H9 (cell line): ENCODE measurements at regions not wholly inside any gene's neighbourhood (a gene's known extent, or its start where the extent isn't known, plus 50 kb on each side); places are given as distances from the start of the nearest gene placed in this dataset.
"Not testable (repeated sequence)": the region's sequence is repeated elsewhere in the genome, so short reads cannot be mapped to it uniquely, and the experiment has no call there.

Source experiments
- DNase-seq: peaks from one replicate; pipeline ENCODE4 v3.0.0-alpha.2; 2017
- H2AFZ ChIP-seq: one replicate; pipeline ENCODE4 v1.6.1; 2013; ENCODE audit warnings: mild to moderate bottlenecking, low read length, control low read depth, moderate library complexity
- H2AK5ac ChIP-seq: 2 replicates; pipeline ENCODE4 v1.6.1; 2013; ENCODE audit warnings: low read length, control low read depth, mixed read lengths; ENCODE audit not compliant: insufficient read length
- H2BK120ac ChIP-seq: one replicate; pipeline ENCODE4 v1.6.1; 2013; ENCODE audit warnings: low read depth, mild to moderate bottlenecking, low read length, control low read depth, inconsistent platforms; ENCODE audit not compliant: poor library complexity, severe bottlenecking
- H2BK12ac ChIP-seq: 2 replicates; pipeline ENCODE4 v1.6.1; 2013; ENCODE audit warnings: low read length, control low read depth, mixed read lengths, low read depth; ENCODE audit not compliant: insufficient read length
- H2BK15ac ChIP-seq: 2 replicates; pipeline ENCODE4 v1.6.1; 2013; ENCODE audit warnings: low read depth, low read length, control low read depth
- H2BK20ac ChIP-seq: one replicate; pipeline ENCODE4 v1.6.1; 2013; ENCODE audit warnings: low read depth, mild to moderate bottlenecking, low read length, control low read depth, inconsistent platforms; ENCODE audit not compliant: poor library complexity, severe bottlenecking
- H2BK5ac ChIP-seq: 2 replicates; pipeline ENCODE4 v1.6.1; 2013; ENCODE audit warnings: low read length, control low read depth, mixed read lengths; ENCODE audit not compliant: insufficient read length
- H3K14ac ChIP-seq: 2 replicates; pipeline ENCODE4 v1.6.1; 2013; ENCODE audit warnings: low read length, control low read depth; ENCODE audit not compliant: insufficient read depth
- H3K18ac ChIP-seq: 2 replicates; pipeline ENCODE4 v1.6.1; 2013; ENCODE audit warnings: low read depth, mild to moderate bottlenecking, mixed read lengths, low read length, control low read depth; ENCODE audit not compliant: insufficient read length
- H3K23ac ChIP-seq: 2 replicates; pipeline ENCODE4 v1.6.1; 2013; ENCODE audit warnings: low read length, control low read depth, mixed read lengths, low read depth; ENCODE audit not compliant: insufficient read length
- H3K23me2 ChIP-seq: 2 replicates; pipeline ENCODE4 v1.6.1; 2013; ENCODE audit warnings: low read depth, mild to moderate bottlenecking, mixed read lengths, low read length, control low read depth; ENCODE audit not compliant: insufficient read length, poor library complexity, severe bottlenecking
- H3K27ac ChIP-seq: 2 replicates; pipeline ENCODE4 v1.5.1; 2013; ENCODE audit warnings: low read length, control low read depth, mixed read lengths, low read depth; ENCODE audit not compliant: insufficient read length
- H3K27me3 ChIP-seq: 2 replicates; pipeline ENCODE4 v1.6.1; 2013; ENCODE audit warnings: low read length, control low read depth, inconsistent platforms; ENCODE audit not compliant: insufficient read depth
- H3K4ac ChIP-seq: 2 replicates; pipeline ENCODE4 v1.6.1; 2013; ENCODE audit warnings: low read depth, mild to moderate bottlenecking, control low read depth, inconsistent platforms, low read length, moderate library complexity
- H3K4me1 ChIP-seq: 2 replicates; pipeline ENCODE4 v1.6.1; 2013; ENCODE audit warnings: low read length, control low read depth, inconsistent platforms; ENCODE audit not compliant: insufficient read depth
- H3K4me2 ChIP-seq: 2 replicates; pipeline ENCODE4 v1.6.1; 2013; ENCODE audit warnings: low read length, control low read depth, mixed read lengths; ENCODE audit not compliant: insufficient read length, insufficient read depth
- H3K56ac ChIP-seq: 2 replicates; pipeline ENCODE4 v1.6.1; 2013; ENCODE audit warnings: low read depth, mild to moderate bottlenecking, mixed read lengths, low read length, control low read depth; ENCODE audit not compliant: insufficient read length
- H3K79me1 ChIP-seq: 2 replicates; pipeline ENCODE4 v1.6.1; 2013; ENCODE audit warnings: low read depth, mild to moderate bottlenecking, moderate library complexity, low read length, control low read depth, inconsistent platforms; ENCODE audit not compliant: insufficient read depth, poor library complexity, severe bottlenecking
- H3K79me2 ChIP-seq: 2 replicates; pipeline ENCODE4 v1.6.1; 2013; ENCODE audit warnings: low read length, control low read depth, inconsistent platforms; ENCODE audit not compliant: insufficient read depth
- H3K9ac ChIP-seq: 2 replicates; pipeline ENCODE4 v1.6.1; 2013; ENCODE audit warnings: low read length, control low read depth, mixed read lengths; ENCODE audit not compliant: insufficient read length; ENCODE audit errors: extremely low read depth
- H3K9me3 ChIP-seq: one replicate; pipeline ENCODE4 v1.6.1; 2013; ENCODE audit warnings: low read depth, low read length, inconsistent platforms; ENCODE audit not compliant: control insufficient read depth
- H3T11ph ChIP-seq: one replicate; pipeline ENCODE4 v1.6.1; 2013; ENCODE audit warnings: mild to moderate bottlenecking, low read length, control low read depth, inconsistent platforms
- H4K20me1 ChIP-seq: one replicate; pipeline ENCODE4 v1.6.1; 2013; ENCODE audit not compliant: control insufficient read depth, insufficient read length, insufficient read depth
- H4K5ac ChIP-seq: 2 replicates; pipeline ENCODE4 v1.6.1; 2013; ENCODE audit warnings: low read depth, mild to moderate bottlenecking, mixed read lengths, low read length, control low read depth; ENCODE audit not compliant: insufficient read length
- H4K8ac ChIP-seq: replicated peaks from 2 replicates; pipeline ENCODE4 v1.6.1; 2013; ENCODE audit warnings: low read length, control low read depth, mixed read lengths, low read depth; ENCODE audit not compliant: insufficient read length
- H4K91ac ChIP-seq: 2 replicates; pipeline ENCODE4 v1.6.1; 2013; ENCODE audit warnings: low read depth, mild to moderate bottlenecking, moderate library complexity, mixed read lengths, low read length, control low read depth; ENCODE audit not compliant: insufficient read length
- H3K27ac Mint-ChIP-seq, 3 experiments: 2 replicates in 2 of 3; 3 replicates in 1 of 3; pipeline ENCODE4 v1.8.0; 2020 to 2021; ENCODE audit warnings: mixed read lengths in 3 of 3, mild to moderate bottlenecking in 1 of 3, moderate library complexity in 1 of 3
- H3K27me3 Mint-ChIP-seq: 2 replicates; pipeline ENCODE4 v1.8.0; 2021; ENCODE audit warnings: low read depth, mild to moderate bottlenecking, moderate library complexity, mixed read lengths
- H3K36me3 Mint-ChIP-seq, 3 experiments: 2 replicates in 2 of 3; 3 replicates in 1 of 3; pipeline ENCODE4 v1.8.0; 2020 to 2021; ENCODE audit warnings: low read depth in 3 of 3, mixed read lengths in 3 of 3; ENCODE audit not compliant: insufficient read depth in 1 of 3
- H3K4me1 Mint-ChIP-seq, 2 experiments: 2 replicates each; pipeline ENCODE4 v1.8.0; 2020; ENCODE audit warnings: mixed read lengths in 2 of 2
- H3K4me3 Mint-ChIP-seq, 2 experiments: 2 replicates in 1 of 2; 3 replicates in 1 of 2; pipeline ENCODE4 v1.8.0; 2020 to 2021; ENCODE audit warnings: mild to moderate bottlenecking in 2 of 2, mixed read lengths in 2 of 2, moderate library complexity in 1 of 2
- H3K9me3 Mint-ChIP-seq, 2 experiments: 2 replicates in 1 of 2; 3 replicates in 1 of 2; pipeline ENCODE4 v1.8.0; 2020; ENCODE audit warnings: mild to moderate bottlenecking in 2 of 2, mixed read lengths in 2 of 2, moderate library complexity in 1 of 2
- CTCF ChIP-seq: fragments of 200-600 bp; sonication (generic); conservative IDR thresholded peaks from 3 replicates; pipeline ENCODE4 v1.8.0; 2021; ENCODE audit warnings: antibody characterized with exemption, mild to moderate bottlenecking
- WGBS: extraction: QIAGEN DNeasy Blood & Tissue Kit; methylation state at CpG from one replicate; pipeline ENCODE4 v1.1.7; 2013; ENCODE audit warnings: missing lambda C conversion rate, low lambda C conversion rate, mixed read lengths; ENCODE audit not compliant: insufficient read length; ENCODE audit errors: extremely low coverage; 5-methylcytosine and 5-hydroxymethylcytosine counted together

- WGBS, result no CpG with 5 or more reads among the region's 3 CpGs
Observed at GRCh38 chr16:65559846-65560245, 438.0 kb upstream of the CDH11 start.

GRCh38 chr16:65549689-65550088 lies 427.8 kb upstream of the CDH11 start:
- not testable (repeated sequence) for H3K27ac ChIP-seq, H3K9me3 ChIP-seq, DNase-seq, H3K27me3 Mint-ChIP-seq, H3K27me3 ChIP-seq, H3K4me3 Mint-ChIP-seq, H2BK5ac ChIP-seq, H3K14ac ChIP-seq, H3K23ac ChIP-seq, H3T11ph ChIP-seq, H3K4ac ChIP-seq, H4K91ac ChIP-seq, H4K20me1 ChIP-seq, H3K27ac Mint-ChIP-seq, H2BK20ac ChIP-seq, H2AK5ac ChIP-seq, H3K9ac ChIP-seq, H4K5ac ChIP-seq, H4K8ac ChIP-seq, H3K79me1 ChIP-seq, H3K79me2 ChIP-seq, H2BK120ac ChIP-seq, H3K23me2 ChIP-seq, H3K56ac ChIP-seq, H2BK15ac ChIP-seq, H3K18ac ChIP-seq, H3K4me2 ChIP-seq, H2AFZ ChIP-seq, H2BK12ac ChIP-seq
- peaks cover 11% of the 10 kb centered on the region; the same call in 1 of the 2 replicates for H3K4me1 ChIP-seq
- Mint-ChIP-seq H3K36me3 (peaks cover 2 to 41% (median 19%) of the 10 kb centered on the region in 3 experiments; a peak in 6 of 7 replicates), H3K9me3 (peaks cover 30 to 40% of the 10 kb centered on the region in 2 experiments), H3K4me1 (peaks cover 28 to 30% of the 10 kb centered on the region in 2 experiments)
- no CpG with 5 or more reads among the region's 1 CpG for WGBS

More at GRCh38 chr16:65559846-65560245, 438.0 kb upstream of the CDH11 start:
- H4K8ac ChIP-seq, result no peak overlapping the region
- no peak for TF ChIP-seq CTCF
- no peak overlapping the region for H2BK20ac ChIP-seq
- no peaks in the 10 kb centered on the region for H4K20me1 ChIP-seq
- H2BK12ac ChIP-seq, result no peak overlapping the region
- no peaks in the 10 kb centered on the region for H3K27me3 ChIP-seq
- no peak overlapping the region for H3T11ph ChIP-seq
- H4K5ac ChIP-seq, result no peak overlapping the region
- no peak overlapping the region for H3K4me2 ChIP-seq
- no peak overlapping the region for H3K4ac ChIP-seq
- no peaks in the 10 kb centered on the region for H3K79me1 ChIP-seq
- H3K23me2 ChIP-seq, result no peaks in the 10 kb centered on the region
- no peaks in the 10 kb centered on the region for H3K9me3 ChIP-seq
- no peak overlapping the region for H2AK5ac ChIP-seq
- no peak overlapping the region for H3K56ac ChIP-seq
- no peak overlapping the region for H3K18ac ChIP-seq
- H3K27ac ChIP-seq, result no peak overlapping the region
- H2BK15ac ChIP-seq, result no peak overlapping the region
- H3K27ac Mint-ChIP-seq, result no peak overlapping the region
- H3K79me2 ChIP-seq, result no peaks in the 10 kb centered on the region
- H2BK120ac ChIP-seq, result no peak overlapping the region
- H3K9me3 Mint-ChIP-seq, result peaks cover 14 to 22% of the 10 kb centered on the region in 2 experiments
- no peak overlapping the region for H3K14ac ChIP-seq
- H3K4me3 Mint-ChIP-seq, result no peak overlapping the region
- no peaks in the 10 kb centered on the region for H3K4me1 Mint-ChIP-seq
- no peak overlapping the region for H2AFZ ChIP-seq
- no peak for DNase-seq
- H3K4me1 ChIP-seq, result no peaks in the 10 kb centered on the region
- H3K36me3 Mint-ChIP-seq, result peaks cover 5 to 15% (median 11%) of the 10 kb centered on the region in 3 experiments
- no peak overlapping the region for H3K9ac ChIP-seq
- no peak overlapping the region for H4K91ac ChIP-seq
- H2BK5ac ChIP-seq, result no peak overlapping the region
- no peak overlapping the region for H3K23ac ChIP-seq
- H3K27me3 Mint-ChIP-seq, result peaks cover 2% of the 10 kb centered on the region; the same call in 1 of the 2 replicates
